Subcutaneous abdominal adipose tissue (tissue), 5 donors: ENCODE measurements at regions not wholly inside any gene's neighbourhood (a gene's known extent, or its start where the extent isn't known, plus 50 kb on each side); places are given as distances from the start of the nearest gene placed in this dataset.
"Not testable (repeated sequence)": the region's sequence is repeated elsewhere in the genome, so short reads cannot be mapped to it uniquely, and the experiment has no call there.

ENCODE experiments used
- H3K27ac ChIP-seq: one replicate; pipeline ENCODE4 v1.7.0; 2013; ENCODE audit warnings: low read depth, mild to moderate bottlenecking, inconsistent platforms, low read length, moderate library complexity
- H3K27me3 ChIP-seq, 5 donors: one replicate each; pipeline ENCODE4 v1.7.0; 2013; ENCODE audit warnings: low read length in 5 of 5, inconsistent platforms in 1 of 5; ENCODE audit not compliant: control insufficient read depth in 5 of 5, insufficient read depth in 4 of 5
- H3K36me3 ChIP-seq, 5 donors: one replicate each; pipeline ENCODE4 v1.7.0; 2013; ENCODE audit warnings: low read length in 5 of 5; ENCODE audit not compliant: control insufficient read depth in 5 of 5, insufficient read depth in 5 of 5
- H3K4me1 ChIP-seq, 5 donors: one replicate each; pipeline ENCODE4 v1.7.0; 2013; ENCODE audit warnings: low read length in 5 of 5, mild to moderate bottlenecking in 3 of 5, moderate library complexity in 1 of 5; ENCODE audit not compliant: control insufficient read depth in 5 of 5, insufficient read depth in 5 of 5
- H3K4me3 ChIP-seq, 5 donors: one replicate each; pipeline ENCODE4 v1.7.0; 2013; ENCODE audit warnings: low read length in 5 of 5, low read depth in 1 of 5
- H3K9ac ChIP-seq, 5 donors: one replicate each; pipeline ENCODE4 v1.7.0; 2013; ENCODE audit warnings: low read length in 5 of 5, mild to moderate bottlenecking in 4 of 5, moderate library complexity in 3 of 5
- H3K9me3 ChIP-seq, 5 donors: one replicate each; pipeline ENCODE4 v1.7.0; 2013; ENCODE audit warnings: low read length in 5 of 5; ENCODE audit not compliant: control insufficient read depth in 5 of 5
- donor health status: healthy.
- donor health status: healthy.
- donor health status: healthy.
- donor health status: healthy.
- donor health status: healthy.

- no peak overlapping the region for H3K27ac ChIP-seq
- no peaks in the 10 kb centered on the region for H3K4me1 ChIP-seq
- H3K9ac ChIP-seq, result no peak overlapping the region
- H3K36me3 ChIP-seq, result no peaks in the 10 kb centered on the region
- H3K27me3 ChIP-seq, result no peaks in the 10 kb centered on the region
- H3K4me3 ChIP-seq, result no peak overlapping the region
- peaks cover 0 to 14% (median 10%) of the 10 kb centered on the region in 5 donors for H3K9me3 ChIP-seq
Measured at GRCh38 chr15:61364871-61365270, 135.8 kb upstream of the RORA start.

GRCh38 chr15:61362912-61363311, 133.8 kb upstream of the RORA start:
- H3K36me3 ChIP-seq, H3K27ac ChIP-seq, H3K4me3 ChIP-seq, H3K9ac ChIP-seq, H3K4me1 ChIP-seq, H3K27me3 ChIP-seq: not testable (repeated sequence)
- peaks cover 0 to 23% (median 13%) of the 10 kb centered on the region in 5 donors for H3K9me3 ChIP-seq

- Histone ChIP-seq H3K9ac (no peak overlapping the region), H3K4me3 (no peak overlapping the region), H3K9me3 (peaks cover 0 to 11% (median 4%) of the 10 kb centered on the region in 5 donors), H3K36me3 (no peaks in the 10 kb centered on the region), H3K27me3 (no peaks in the 10 kb centered on the region), H3K4me1 (no peaks in the 10 kb centered on the region), H3K27ac (no peak overlapping the region)
Measured at GRCh38 chr15:61344293-61344692, 115.2 kb upstream of the RORA start.

GRCh38 chr15:61342390-61342789, 113.3 kb upstream of the RORA start:
- Histone ChIP-seq H3K27ac (no peak overlapping the region), H3K4me1 (no peaks in the 10 kb centered on the region), H3K27me3 (no peaks in the 10 kb centered on the region), H3K4me3 (no peak overlapping the region), H3K36me3 (no peaks in the 10 kb centered on the region), H3K9me3 (peaks cover 0 to 11% (median 4%) of the 10 kb centered on the region in 5 donors), H3K9ac (no peak overlapping the region)

GRCh38 chr15:61339516-61339915, 110.4 kb upstream of the RORA start:
- H3K27me3 ChIP-seq, result no peaks in the 10 kb centered on the region
- H3K4me1 ChIP-seq, result no peaks in the 10 kb centered on the region
- no peaks in the 10 kb centered on the region for H3K36me3 ChIP-seq
- no peak overlapping the region for H3K27ac ChIP-seq
- H3K4me3 ChIP-seq, result no peak overlapping the region
- H3K9ac ChIP-seq, result no peak overlapping the region
- H3K9me3 ChIP-seq, result peaks cover 0 to 16% (median 6%) of the 10 kb centered on the region in 5 donors

GRCh38 chr15:61337541-61337940, 108.4 kb upstream of the RORA start:
- peaks cover 0 to 9% (median 6%) of the 10 kb centered on the region in 5 donors for H3K9me3 ChIP-seq
- no peak overlapping the region for H3K27ac ChIP-seq
- no peak overlapping the region for H3K9ac ChIP-seq
- H3K4me3 ChIP-seq, result no peak overlapping the region
- H3K27me3 ChIP-seq, result no peaks in the 10 kb centered on the region
- H3K4me1 ChIP-seq, result no peaks in the 10 kb centered on the region
- H3K36me3 ChIP-seq, result no peaks in the 10 kb centered on the region

GRCh38 chr15:61336026-61336638, 107.0 kb upstream of the RORA start:
- Histone ChIP-seq H3K27me3 (no peaks in the 10 kb centered on the region), H3K9me3 (peaks cover 0 to 7% (median 6%) of the 10 kb centered on the region in 5 donors), H3K36me3 (no peaks in the 10 kb centered on the region), H3K4me1 (no peaks in the 10 kb centered on the region), H3K4me3 (no peak overlapping the region), H3K9ac (no peak overlapping the region), H3K27ac (no peak overlapping the region)

- not testable (repeated sequence) for H3K27me3 ChIP-seq, H3K4me1 ChIP-seq, H3K4me3 ChIP-seq, H3K27ac ChIP-seq, H3K9ac ChIP-seq, H3K36me3 ChIP-seq, H3K9me3 ChIP-seq
Measured at GRCh38 chr15:61334714-61335113, 105.6 kb upstream of the RORA start.

GRCh38 chr15:61331019-61331418, 101.9 kb upstream of the RORA start:
- H3K36me3 ChIP-seq, result no peaks in the 10 kb centered on the region
- peaks cover 0 to 7% (median 5%) of the 10 kb centered on the region in 5 donors for H3K9me3 ChIP-seq
- no peak overlapping the region for H3K4me3 ChIP-seq
- no peaks in the 10 kb centered on the region for H3K27me3 ChIP-seq
- H3K27ac ChIP-seq, result no peak overlapping the region
- no peaks in the 10 kb centered on the region for H3K4me1 ChIP-seq
- no peak overlapping the region for H3K9ac ChIP-seq

GRCh38 chr15:61327019-61327631, 98.0 kb upstream of the RORA start:
- no peaks in the 10 kb centered on the region for H3K9me3 ChIP-seq
- H3K27ac ChIP-seq, result no peak overlapping the region
- H3K36me3 ChIP-seq, result no peaks in the 10 kb centered on the region
- H3K4me1 ChIP-seq, result no peaks in the 10 kb centered on the region
- H3K4me3 ChIP-seq, result no peak overlapping the region
- H3K27me3 ChIP-seq, result no peaks in the 10 kb centered on the region
- H3K9ac ChIP-seq, result no peak overlapping the region
